IMR-90 (cell line): ENCODE measurements at regions not wholly inside any gene's neighbourhood (a gene's known extent, or its start where the extent isn't known, plus 50 kb on each side); places are given as distances from the start of the nearest gene placed in this dataset.

Experiments
- ATAC-seq: fragments of 200-7000 bp; cut with Tn5 transposase; 2 replicates; pipeline ENCODE4 v1.9.1; 2020; ENCODE audit warnings: low read depth, mild to moderate bottlenecking, moderate library complexity
- BruUV-seq: library from RNA; stranded (reverse); fragments of 400-500 nt; replicated peaks from 2 replicates; lab custom pipeline; 2021; lab: Mats Ljungman, UMichigan
- CTCF ChIA-PET: fragments of 300-600 bp; formaldehyde crosslinking; extraction: SDS; loops from one replicate; lab custom pipeline; 2021; ENCODE audit warnings: antibody characterized with exemption; lab: Yijun Ruan, JAX
- POLR2A ChIA-PET: fragments of 300-600 bp; sonication (Branson Sonifier 250); formaldehyde crosslinking; loops from one replicate; lab custom pipeline; 2022; ENCODE audit warnings: antibody characterized with exemption; ENCODE audit not compliant: unreplicated experiment; lab: Charles Lee
- DNase-seq: peaks from one replicate; pipeline ENCODE4 v3.0.0; 2013
- H2AFZ ChIP-seq: replicated peaks from 2 replicates; pipeline ENCODE3; 2013; ENCODE audit warnings: low read length, mild to moderate bottlenecking; ENCODE audit not compliant: poor library complexity
- H2AK5ac ChIP-seq: 2 replicates; pipeline ENCODE4 v1.6.1; 2013; ENCODE audit warnings: low read depth, low read length, inconsistent platforms
- H2AK9ac ChIP-seq: replicated peaks from 2 replicates; pipeline ENCODE3; 2013; ENCODE audit warnings: mild to moderate bottlenecking, low read depth, low read length, moderate library complexity; ENCODE audit not compliant: poor library complexity
- H2BK120ac ChIP-seq: 2 replicates; pipeline ENCODE4 v1.6.1; 2013; ENCODE audit warnings: low read depth, low read length, inconsistent platforms
- H2BK15ac ChIP-seq: 3 replicates; pipeline ENCODE4 v1.6.1; 2013; ENCODE audit warnings: low read depth, low read length, inconsistent platforms
- H2BK20ac ChIP-seq: 2 replicates; pipeline ENCODE4 v1.6.1; 2013; ENCODE audit warnings: low read depth, mild to moderate bottlenecking, inconsistent platforms, low read length, moderate library complexity
- H2BK5ac ChIP-seq: 2 replicates; pipeline ENCODE4 v1.6.1; 2013; ENCODE audit warnings: mild to moderate bottlenecking, low read depth, low read length, inconsistent platforms; ENCODE audit not compliant: poor library complexity, severe bottlenecking
- H3K14ac ChIP-seq: replicated peaks from 2 replicates; pipeline ENCODE4 v1.6.1; 2013; ENCODE audit warnings: low read depth, low read length, inconsistent platforms
- H3K18ac ChIP-seq: 2 replicates; pipeline ENCODE4 v1.6.1; 2013; ENCODE audit warnings: low read depth, low read length, control low read depth
- H3K23ac ChIP-seq: 2 replicates; pipeline ENCODE4 v1.6.1; 2013; ENCODE audit warnings: low read depth, low read length, inconsistent platforms
- H3K27ac ChIP-seq: 2 replicates; pipeline ENCODE4 v1.5.1; 2013; ENCODE audit warnings: mild to moderate bottlenecking, control low read depth, low read length; ENCODE audit not compliant: insufficient read depth
- H3K27me3 ChIP-seq: 2 replicates; pipeline ENCODE4 v1.6.1; 2013; ENCODE audit warnings: low read length; ENCODE audit not compliant: control insufficient read depth, insufficient read depth
- H3K36me3 ChIP-seq: 2 replicates; pipeline ENCODE4 v1.6.1; 2013; ENCODE audit warnings: low read length, mixed read lengths; ENCODE audit not compliant: control insufficient read depth, insufficient read depth
- H3K4ac ChIP-seq: 2 replicates; pipeline ENCODE4 v1.6.1; 2013; ENCODE audit warnings: low read depth, low read length, inconsistent platforms
- H3K4me1 ChIP-seq: 2 replicates; pipeline ENCODE4 v1.6.1; 2013; ENCODE audit warnings: low read length, mixed read lengths; ENCODE audit not compliant: control insufficient read depth, insufficient read depth
- H3K4me2 ChIP-seq: 2 replicates; pipeline ENCODE4 v1.6.1; 2013; ENCODE audit warnings: low read depth, mild to moderate bottlenecking, control low read depth, low read length, moderate library complexity
- H3K4me3 ChIP-seq: 2 replicates; pipeline ENCODE4 v1.5.1; 2013; ENCODE audit warnings: low read depth, mild to moderate bottlenecking, control low read depth, low read length, moderate library complexity; ENCODE audit not compliant: insufficient read depth
- H3K56ac ChIP-seq: 2 replicates; pipeline ENCODE4 v1.6.1; 2013; ENCODE audit warnings: low read length, inconsistent platforms; ENCODE audit not compliant: insufficient read depth; ENCODE audit errors: extremely low read depth
- H3K79me1 ChIP-seq, 2 experiments: 2 replicates each; pipeline ENCODE4 v1.6.1; 2013; ENCODE audit warnings: low read length in 2 of 2, inconsistent platforms in 1 of 2, low read depth in 1 of 2
- H3K9ac ChIP-seq: 2 replicates; pipeline ENCODE4 v1.6.1; 2013; ENCODE audit warnings: low read depth, low read length, control low read depth
- H3K9me1 ChIP-seq: 2 replicates; pipeline ENCODE4 v1.6.1; 2013; ENCODE audit warnings: low read length, inconsistent platforms; ENCODE audit not compliant: insufficient read depth
- H3K9me3 ChIP-seq: 2 replicates; pipeline ENCODE4 v1.6.1; 2013; ENCODE audit warnings: low read length; ENCODE audit not compliant: control insufficient read depth, insufficient read depth
- H4K20me1 ChIP-seq: 2 replicates; pipeline ENCODE4 v1.6.1; 2013; ENCODE audit warnings: low read length, inconsistent platforms; ENCODE audit not compliant: insufficient read depth
- H4K5ac ChIP-seq: 2 replicates; pipeline ENCODE4 v1.6.1; 2013; ENCODE audit warnings: mild to moderate bottlenecking, low read depth, low read length, control low read depth
- H4K8ac ChIP-seq, 2 experiments: 2 replicates each; pipeline ENCODE4 v1.6.1; 2013; ENCODE audit warnings: low read depth in 2 of 2, low read length in 2 of 2, control low read depth in 1 of 2, inconsistent platforms in 1 of 2
- H4K91ac ChIP-seq: 2 replicates; pipeline ENCODE4 v1.6.1; 2013; ENCODE audit warnings: low read depth, low read length, inconsistent platforms; ENCODE audit not compliant: insufficient read depth
- BHLHE40 ChIP-seq: fragments of 150-350 bp; IDR thresholded peaks from 2 replicates; pipeline ENCODE4 v1.6.1; 2016; ENCODE audit warnings: mild to moderate bottlenecking, low read depth, low read length
- CEBPB ChIP-seq: IDR thresholded peaks from 2 replicates; pipeline ENCODE4 v1.6.1; 2012; ENCODE audit warnings: low read depth, low read length, improper control_type of control experiment
- CHD1 ChIP-seq: IDR thresholded peaks from 2 replicates; pipeline ENCODE4 v1.6.1; 2012; ENCODE audit warnings: low read depth, low read length, improper control_type of control experiment
- CTCF ChIP-seq: conservative IDR thresholded peaks from 2 replicates; pipeline ENCODE4 v1.5.1; 2012; ENCODE audit warnings: mild to moderate bottlenecking, low read depth, low read length, improper control_type of control experiment
- ELK1 ChIP-seq: fragments of 150-350 bp; IDR thresholded peaks from 2 replicates; pipeline ENCODE4 v1.6.1; 2016; ENCODE audit warnings: low read depth, mild to moderate bottlenecking, low read length, moderate library complexity, borderline replicate concordance
- FOS ChIP-seq: fragments of 150-350 bp; IDR thresholded peaks from 2 replicates; pipeline ENCODE4 v1.6.1; 2016; ENCODE audit warnings: low read depth, low read length
- MAFK ChIP-seq: IDR thresholded peaks from 2 replicates; pipeline ENCODE4 v1.6.1; 2012; ENCODE audit warnings: low read depth, low read length, improper control_type of control experiment
- MAZ ChIP-seq: IDR thresholded peaks from 2 replicates; pipeline ENCODE4 v1.6.1; 2012; ENCODE audit warnings: low read depth, mild to moderate bottlenecking, low read length, improper control_type of control experiment, moderate library complexity, borderline replicate concordance
- MXI1 ChIP-seq: IDR thresholded peaks from 2 replicates; pipeline ENCODE4 v1.6.1; 2012; ENCODE audit warnings: low read depth, mild to moderate bottlenecking, low read length, moderate library complexity, borderline replicate concordance
- NFE2L2 ChIP-seq: fragments of 150-350 bp; IDR thresholded peaks from 2 replicates; pipeline ENCODE4 v1.6.1; 2016; ENCODE audit warnings: low read depth, mild to moderate bottlenecking, low read length
- POLR2A ChIP-seq: IDR thresholded peaks from 2 replicates; pipeline ENCODE4 v1.6.1; 2012; ENCODE audit warnings: mild to moderate bottlenecking, low read depth, low read length
- RAD21 ChIP-seq: IDR thresholded peaks from 2 replicates; pipeline ENCODE4 v1.6.1; 2012; ENCODE audit warnings: low read length, improper control_type of control experiment
- RCOR1 ChIP-seq: IDR thresholded peaks from 2 replicates; pipeline ENCODE4 v1.6.1; 2012; ENCODE audit warnings: mild to moderate bottlenecking, low read length, improper control_type of control experiment; ENCODE audit not compliant: insufficient replicate concordance
- RFX5 ChIP-seq: IDR thresholded peaks from 2 replicates; pipeline ENCODE4 v1.8.0; 2012; ENCODE audit warnings: low read depth, mild to moderate bottlenecking, low read length, moderate library complexity
- SMC3 ChIP-seq: fragments of 150-350 bp; IDR thresholded peaks from 2 replicates; pipeline ENCODE4 v1.6.1; 2016; ENCODE audit warnings: low read depth, mild to moderate bottlenecking, antibody characterized with exemption, low read length, moderate library complexity
- USF2 ChIP-seq: fragments of 150-350 bp; IDR thresholded peaks from 2 replicates; pipeline ENCODE4 v1.6.1; 2017; ENCODE audit warnings: mild to moderate bottlenecking, antibody characterized with exemption, low read length, low read depth
- WGBS, 2 experiments: methylation state at CpG; one replicate each; pipeline versions ENCODE4 v1.1.5 to v1.1.7; 2013; ENCODE audit warnings: missing lambda C conversion rate in 2 of 2; ENCODE audit not compliant: insufficient read length in 1 of 2; ENCODE audit errors: extremely low coverage in 2 of 2; 5-methylcytosine and 5-hydroxymethylcytosine counted together
- dilution Hi-C: fragments of 300-500 bp; cut with HindIII; formaldehyde crosslinking; loops from one replicate; pipeline ENCODE4 v1.14.3; 2018; ENCODE audit warnings: low sequenced_read_pairs; ENCODE audit not compliant: unreplicated experiment
- in situ Hi-C: fragments of 300-500 bp; cut with MboI; formaldehyde crosslinking; loops from 3 replicates; pipeline ENCODE4 v1.14.3; 2019; ENCODE audit warnings: low sequenced_read_pairs, inconsistent platforms, mixed read lengths
- intact Hi-C: fragments of 100-400 bp; cut with micrococcal nuclease; formaldehyde crosslinking; loops from 2 replicates; pipeline ENCODE4 v1.10.0; 2022

GRCh38 chr20:19867940-19868371 lies 109.9 kb downstream of the RIN2 start:
- Histone ChIP-seq H2BK120ac (peak overlapping the region; percentile 37; the same call in 1 of the 2 replicates), H3K36me3 (peaks cover 11% of the 10 kb centered on the region), H2AK9ac (no peak overlapping the region), H2AFZ (no peak overlapping the region), H3K27ac (0 out of 2 replicates have a peak overlapping the region, but pooled peaks have one; percentile 15), H3K4me1 (peaks cover 6% of the 10 kb centered on the region), H2BK15ac (no peak overlapping the region), H3K9ac (no peak overlapping the region), H2BK5ac (peak overlapping the region; percentile 49), H3K14ac (no peak overlapping the region), H2AK5ac (no peak overlapping the region), H2BK20ac (no peak overlapping the region), H3K18ac (no peak overlapping the region), H4K8ac (no peak overlapping the region; a peak in 1 of 4 replicates), H3K27me3 (no peaks in the 10 kb centered on the region), H3K23ac (no peak overlapping the region), H3K56ac (no peak overlapping the region), H3K9me1 (0 out of 2 replicates have a peak, but pooled peaks cover 3% of the 10 kb centered on the region), H3K9me3 (peaks cover 3% of the 10 kb centered on the region; the same call in 1 of the 2 replicates), H3K4me2 (no peak overlapping the region), H3K79me1 (peaks cover 0 to 20% of the 10 kb centered on the region in 2 experiments; a peak in 1 of 4 replicates), H3K4me3 (no peak overlapping the region), H4K91ac (peak overlapping the region; percentile 26; the same call in 1 of the 2 replicates), H3K4ac (no peak overlapping the region), H4K5ac (0 out of 2 replicates have a peak overlapping the region, but pooled peaks have one; percentile 11), H4K20me1 (no peaks in the 10 kb centered on the region)
- ATAC-seq (no peak), DNase-seq (no peak)
- no TSS peak for BruUV-seq
- ChIA-PET CTCF (no interaction called here), POLR2A (no interaction called here)
- intact Hi-C loops (no loop called here), in situ Hi-C loops (no loop called here), dilution Hi-C loops (no loop called here)
- WGBS, 2 experiments, result 95% methylated on average over 3 of the region's 13 CpGs; no CpG with 5 or more reads in 1 of the 2 experiments
- TF ChIP-seq RAD21 (no peak), RCOR1 (no peak), ELK1 (no peak), NFE2L2 (no peak), FOS (no peak), SMC3 (no peak), CTCF (no peak), MAZ (no peak), POLR2A (no peak), CHD1 (no peak), USF2 (no peak), MXI1 (no peak), MAFK (no peak), BHLHE40 (no peak), RFX5 (no peak), CEBPB (no peak)
